ENCODE measurements at regions not wholly inside any gene's neighbourhood (a gene's known extent, or its start where the extent isn't known, plus 50 kb on each side); places are given as distances from the start of the nearest gene placed in this dataset.
"Not testable (repeated sequence)": the region's sequence is repeated elsewhere in the genome, so short reads cannot be mapped to it uniquely, and the experiment has no call there.

- no peak overlapping the region for H3K4me3 ChIP-seq (ENCODE audit: low read depth, low read length)
- no peak for DNase-seq (ENCODE audit: low read depth)
- TF ChIP-seq, protein P1, sequence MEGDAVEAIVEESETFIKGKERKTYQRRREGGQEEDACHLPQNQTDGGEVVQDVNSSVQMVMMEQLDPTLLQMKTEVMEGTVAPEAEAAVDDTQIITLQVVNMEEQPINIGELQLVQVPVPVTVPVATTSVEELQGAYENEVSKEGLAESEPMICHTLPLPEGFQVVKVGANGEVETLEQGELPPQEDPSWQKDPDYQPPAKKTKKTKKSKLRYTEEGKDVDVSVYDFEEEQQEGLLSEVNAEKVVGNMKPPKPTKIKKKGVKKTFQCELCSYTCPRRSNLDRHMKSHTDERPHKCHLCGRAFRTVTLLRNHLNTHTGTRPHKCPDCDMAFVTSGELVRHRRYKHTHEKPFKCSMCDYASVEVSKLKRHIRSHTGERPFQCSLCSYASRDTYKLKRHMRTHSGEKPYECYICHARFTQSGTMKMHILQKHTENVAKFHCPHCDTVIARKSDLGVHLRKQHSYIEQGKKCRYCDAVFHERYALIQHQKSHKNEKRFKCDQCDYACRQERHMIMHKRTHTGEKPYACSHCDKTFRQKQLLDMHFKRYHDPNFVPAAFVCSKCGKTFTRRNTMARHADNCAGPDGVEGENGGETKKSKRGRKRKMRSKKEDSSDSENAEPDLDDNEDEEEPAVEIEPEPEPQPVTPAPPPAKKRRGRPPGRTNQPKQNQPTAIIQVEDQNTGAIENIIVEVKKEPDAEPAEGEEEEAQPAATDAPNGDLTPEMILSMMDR (IDR thresholded peaks at IDR 0.05; ENCODE audit: control insufficient read depth, extremely low read depth, insufficient read depth), result no peak
Observed at GRCh38 chr10:38209332-38209731, 115.2 kb downstream of the ZNF37A start.

GRCh38 chr10:38209748-38210147 is 115.6 kb downstream of the ZNF37A start:
- not testable (repeated sequence) for DNase-seq (ENCODE audit: low read depth); H3K4me3 ChIP-seq (ENCODE audit: low read depth, low read length)

- TF ChIP-seq, protein P1 (IDR thresholded peaks at IDR 0.05; ENCODE audit: control insufficient read depth, extremely low read depth, insufficient read depth), result no peak
- no peak for DNase-seq (ENCODE audit: low read depth)
Observed at GRCh38 chr10:38212460-38212859, 118.3 kb downstream of the ZNF37A start.

GRCh38 chr10:38226385-38226784 is 132.2 kb downstream of the ZNF37A start:
- no peak for DNase-seq (ENCODE audit: low read depth)
- no peak overlapping the region for H3K4me3 ChIP-seq (ENCODE audit: low read depth, low read length)
- TF ChIP-seq, protein P1 (IDR thresholded peaks at IDR 0.05; ENCODE audit: control insufficient read depth, extremely low read depth, insufficient read depth), result no peak

More at GRCh38 chr10:38212460-38212859, 118.3 kb downstream of the ZNF37A start:
- no peak overlapping the region for H3K4me3 ChIP-seq (ENCODE audit: low read depth, low read length)

- H3K4me3 ChIP-seq (ENCODE audit: low read depth, low read length), result no peak overlapping the region
- TF ChIP-seq, protein P1 (IDR thresholded peaks at IDR 0.05; ENCODE audit: control insufficient read depth, extremely low read depth, insufficient read depth), result no peak
- no peak for DNase-seq (ENCODE audit: low read depth)
Observed at GRCh38 chr10:38228394-38228793, 134.3 kb downstream of the ZNF37A start.

DNA sequence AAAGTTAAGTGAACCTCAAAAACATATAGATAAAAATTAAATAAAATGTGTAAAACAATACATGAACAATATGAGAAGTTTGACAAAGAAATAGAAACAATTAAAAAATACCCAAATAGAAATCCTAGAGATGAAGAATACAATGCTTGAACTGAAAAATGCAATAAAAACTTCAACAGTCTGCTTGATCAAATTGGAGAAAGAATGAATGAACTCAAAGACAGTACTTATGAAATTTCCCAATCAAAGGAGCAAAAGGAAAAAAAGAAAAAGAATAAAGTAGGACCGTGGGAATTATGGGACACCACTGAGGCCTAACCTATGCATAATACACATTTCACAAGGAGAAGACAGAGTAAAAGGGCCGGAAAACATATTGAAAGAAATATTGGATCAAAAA is 144.3 kb downstream of the ZNF37A start:
- DNase-seq (ENCODE audit: low read depth), result not testable (repeated sequence)

DNA sequence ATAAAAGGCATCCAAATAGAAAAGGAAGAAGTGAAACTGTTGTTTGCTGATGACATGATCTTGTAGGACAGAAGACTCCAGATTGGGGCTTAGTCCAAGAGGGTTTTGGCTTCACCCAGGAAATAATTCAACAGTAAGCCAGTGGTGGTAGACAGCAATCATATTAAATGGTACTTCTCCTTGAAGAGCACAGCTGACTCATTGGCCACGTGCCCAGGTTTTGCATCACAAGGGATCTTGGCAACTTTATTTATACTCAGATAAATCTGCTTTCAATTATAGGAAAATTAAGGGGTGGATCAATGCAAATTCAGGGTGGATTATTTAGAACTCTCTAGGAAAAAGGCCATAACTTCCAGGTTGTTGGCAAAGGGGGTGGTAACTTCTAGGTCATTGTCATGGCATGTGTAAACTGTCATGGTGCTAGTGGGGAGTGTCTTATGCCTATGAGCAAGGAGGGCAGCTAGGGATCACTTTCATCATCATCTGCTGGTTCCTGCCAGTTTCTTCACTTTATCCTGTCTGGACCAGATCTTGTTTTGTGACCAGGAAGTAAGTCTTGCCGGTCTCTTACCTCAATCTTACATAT is 148.0 kb downstream of the ZNF37A start:
- not testable (repeated sequence) for DNase-seq (ENCODE audit: low read depth); H3K4me3 ChIP-seq (ENCODE audit: low read depth, low read length)

More for the DNA sequence above, 144.3 kb downstream of the ZNF37A start:
- not testable (repeated sequence) for H3K4me3 ChIP-seq (ENCODE audit: low read depth, low read length)

GRCh38 chr10:38248113-38248512 is 154.0 kb downstream of the ZNF37A start:
- not testable (repeated sequence) for DNase-seq (ENCODE audit: low read depth); H3K4me3 ChIP-seq (ENCODE audit: low read depth, low read length)

GRCh38 chr10:38252551-38252950 is 158.4 kb downstream of the ZNF37A start:
- TF ChIP-seq, protein P1 (IDR thresholded peaks at IDR 0.05; ENCODE audit: control insufficient read depth, extremely low read depth, insufficient read depth), result peak; percentile 42
- H3K4me3 ChIP-seq (ENCODE audit: low read depth, low read length), result not testable (repeated sequence)
- peak; percentile 0 for DNase-seq (ENCODE audit: low read depth)

DNA sequence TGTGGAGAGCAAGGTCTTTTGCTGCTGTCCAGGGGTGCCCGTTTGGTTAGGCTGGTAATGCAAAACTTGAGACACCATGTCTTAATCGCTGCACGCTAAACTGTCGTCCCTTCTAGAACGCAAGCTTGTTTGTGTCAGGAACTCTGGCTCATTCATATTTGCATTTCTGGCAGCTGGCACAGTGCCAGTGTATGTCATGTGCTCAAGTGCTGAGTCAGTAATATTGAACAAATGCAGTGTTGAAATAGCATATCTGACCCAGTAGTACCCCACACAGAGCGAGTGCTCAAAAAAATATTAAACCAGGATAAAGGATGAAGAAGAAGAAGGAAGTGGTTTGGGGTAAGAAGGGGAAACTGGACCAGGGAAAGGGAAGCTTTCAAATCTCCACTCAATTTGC is 173.4 kb downstream of the ZNF37A start:
- not testable (repeated sequence) for H3K4me3 ChIP-seq (ENCODE audit: low read depth, low read length); DNase-seq (ENCODE audit: low read depth)

- not testable (repeated sequence) for H3K4me3 ChIP-seq (ENCODE audit: low read depth, low read length)
Observed at GRCh38 chr10:38271031-38271430, 176.9 kb downstream of the ZNF37A start.

GRCh38 chr10:38274879-38275278 is 180.7 kb downstream of the ZNF37A start:
- not testable (repeated sequence) for H3K4me3 ChIP-seq (ENCODE audit: low read depth, low read length); DNase-seq (ENCODE audit: low read depth)

More at GRCh38 chr10:38271031-38271430, 176.9 kb downstream of the ZNF37A start:
- DNase-seq (ENCODE audit: low read depth), result not testable (repeated sequence)

GRCh38 chr10:38292560-38292959 is 198.4 kb downstream of the ZNF37A start:
- H3K4me3 ChIP-seq (ENCODE audit: low read depth, low read length), result not testable (repeated sequence)

More at GRCh38 chr10:38292560-38292959, 198.4 kb downstream of the ZNF37A start:
- not testable (repeated sequence) for DNase-seq (ENCODE audit: low read depth)
